ENCODE measurements at regions not wholly inside any gene's neighbourhood (a gene's known extent, or its start where the extent isn't known, plus 50 kb on each side); places are given as distances from the start of the nearest gene placed in this dataset.

- Histone ChIP-seq H3K4me1 (ENCODE audit: control insufficient read depth, insufficient read depth, low read length) (no peaks in the 10 kb centered on the region), H3K4me3 (ENCODE audit: low read depth, low read length) (no peak overlapping the region)
These were observed 123.4 kb upstream of the APC start for GRCh38 chr5:112614285-112614684.

GRCh38 chr5:112614986-112615385, 122.7 kb upstream of the APC start:
- Histone ChIP-seq H3K9ac (ENCODE audit: low read depth, low read length) (no peak overlapping the region), H3K27me3 (ENCODE audit: control insufficient read depth, insufficient read depth, low read length) (no peaks in the 10 kb centered on the region), H3K4me3 (ENCODE audit: low read depth, low read length) (no peak overlapping the region), H3K36me3 (ENCODE audit: control insufficient read depth, insufficient read depth, low read length) (no peaks in the 10 kb centered on the region), H3K4me1 (ENCODE audit: control insufficient read depth, insufficient read depth, low read length) (no peaks in the 10 kb centered on the region), H3K9me3 (ENCODE audit: control insufficient read depth, insufficient read depth, low read length) (no peaks in the 10 kb centered on the region)

More at GRCh38 chr5:112614285-112614684, 123.4 kb upstream of the APC start:
- no peak overlapping the region for H3K9ac ChIP-seq (ENCODE audit: low read depth, low read length)
- no peaks in the 10 kb centered on the region for H3K36me3 ChIP-seq (ENCODE audit: control insufficient read depth, insufficient read depth, low read length)
- no peaks in the 10 kb centered on the region for H3K9me3 ChIP-seq (ENCODE audit: control insufficient read depth, insufficient read depth, low read length)
- H3K27me3 ChIP-seq (ENCODE audit: control insufficient read depth, insufficient read depth, low read length): no peaks in the 10 kb centered on the region

GRCh38 chr5:112616812-112617547, 120.7 kb upstream of the APC start:
- Histone ChIP-seq H3K9ac (ENCODE audit: low read depth, low read length) (no peak overlapping the region), H3K27me3 (ENCODE audit: control insufficient read depth, insufficient read depth, low read length) (no peaks in the 10 kb centered on the region), H3K4me1 (ENCODE audit: control insufficient read depth, insufficient read depth, low read length) (no peaks in the 10 kb centered on the region), H3K36me3 (ENCODE audit: control insufficient read depth, insufficient read depth, low read length) (no peaks in the 10 kb centered on the region), H3K4me3 (ENCODE audit: low read depth, low read length) (no peak overlapping the region), H3K9me3 (ENCODE audit: control insufficient read depth, insufficient read depth, low read length) (no peaks in the 10 kb centered on the region)

GRCh38 chr5:112625246-112625645, 112.4 kb upstream of the APC start:
- H3K9ac ChIP-seq (ENCODE audit: low read depth, low read length): no peak overlapping the region
- H3K4me3 ChIP-seq (ENCODE audit: low read depth, low read length): no peak overlapping the region
- H3K27me3 ChIP-seq (ENCODE audit: control insufficient read depth, insufficient read depth, low read length): no peaks in the 10 kb centered on the region
- H3K36me3 ChIP-seq (ENCODE audit: control insufficient read depth, insufficient read depth, low read length): no peaks in the 10 kb centered on the region
- H3K9me3 ChIP-seq (ENCODE audit: control insufficient read depth, insufficient read depth, low read length): no peaks in the 10 kb centered on the region
- H3K4me1 ChIP-seq (ENCODE audit: control insufficient read depth, insufficient read depth, low read length): peaks cover 2% of the 10 kb centered on the region

GRCh38 chr5:112625689-112626438, 111.8 kb upstream of the APC start:
- H3K4me1 ChIP-seq (ENCODE audit: control insufficient read depth, insufficient read depth, low read length): peaks cover 2% of the 10 kb centered on the region
- H3K36me3 ChIP-seq (ENCODE audit: control insufficient read depth, insufficient read depth, low read length): no peaks in the 10 kb centered on the region
- no peak overlapping the region for H3K4me3 ChIP-seq (ENCODE audit: low read depth, low read length)
- H3K9ac ChIP-seq (ENCODE audit: low read depth, low read length): no peak overlapping the region
- no peaks in the 10 kb centered on the region for H3K27me3 ChIP-seq (ENCODE audit: control insufficient read depth, insufficient read depth, low read length)
- H3K9me3 ChIP-seq (ENCODE audit: control insufficient read depth, insufficient read depth, low read length): no peaks in the 10 kb centered on the region

- Histone ChIP-seq H3K4me3 (ENCODE audit: low read depth, low read length) (no peak overlapping the region), H3K36me3 (ENCODE audit: control insufficient read depth, insufficient read depth, low read length) (no peaks in the 10 kb centered on the region), H3K27me3 (ENCODE audit: control insufficient read depth, insufficient read depth, low read length) (no peaks in the 10 kb centered on the region), H3K9ac (ENCODE audit: low read depth, low read length) (no peak overlapping the region), H3K9me3 (ENCODE audit: control insufficient read depth, insufficient read depth, low read length) (no peaks in the 10 kb centered on the region), H3K4me1 (ENCODE audit: control insufficient read depth, insufficient read depth, low read length) (peaks cover 2% of the 10 kb centered on the region)
These were observed 111.0 kb upstream of the APC start for GRCh38 chr5:112626715-112627114.

- H3K9me3 ChIP-seq (ENCODE audit: control insufficient read depth, insufficient read depth, low read length): no peaks in the 10 kb centered on the region
- peaks cover 2% of the 10 kb centered on the region for H3K4me1 ChIP-seq (ENCODE audit: control insufficient read depth, insufficient read depth, low read length)
- H3K36me3 ChIP-seq (ENCODE audit: control insufficient read depth, insufficient read depth, low read length): no peaks in the 10 kb centered on the region
- no peaks in the 10 kb centered on the region for H3K27me3 ChIP-seq (ENCODE audit: control insufficient read depth, insufficient read depth, low read length)
- H3K9ac ChIP-seq (ENCODE audit: low read depth, low read length): no peak overlapping the region
- H3K4me3 ChIP-seq (ENCODE audit: low read depth, low read length): no peak overlapping the region
These were observed 109.3 kb upstream of the APC start for GRCh38 chr5:112628214-112628980.

- Histone ChIP-seq H3K4me1 (ENCODE audit: control insufficient read depth, insufficient read depth, low read length) (peaks cover 8% of the 10 kb centered on the region), H3K36me3 (ENCODE audit: control insufficient read depth, insufficient read depth, low read length) (no peaks in the 10 kb centered on the region), H3K9ac (ENCODE audit: low read depth, low read length) (no peak overlapping the region), H3K4me3 (ENCODE audit: low read depth, low read length) (no peak overlapping the region), H3K27me3 (ENCODE audit: control insufficient read depth, insufficient read depth, low read length) (no peaks in the 10 kb centered on the region), H3K9me3 (ENCODE audit: control insufficient read depth, insufficient read depth, low read length) (no peaks in the 10 kb centered on the region)
These were observed 107.3 kb upstream of the APC start for GRCh38 chr5:112630246-112631009.

- Histone ChIP-seq H3K9me3 (ENCODE audit: control insufficient read depth, insufficient read depth, low read length) (no peaks in the 10 kb centered on the region), H3K4me3 (ENCODE audit: low read depth, low read length) (no peak overlapping the region), H3K27me3 (ENCODE audit: control insufficient read depth, insufficient read depth, low read length) (no peaks in the 10 kb centered on the region), H3K4me1 (ENCODE audit: control insufficient read depth, insufficient read depth, low read length) (peaks cover 6% of the 10 kb centered on the region), H3K9ac (ENCODE audit: low read depth, low read length) (no peak overlapping the region), H3K36me3 (ENCODE audit: control insufficient read depth, insufficient read depth, low read length) (no peaks in the 10 kb centered on the region)
These were observed 103.5 kb upstream of the APC start for GRCh38 chr5:112634166-112634565.

- Histone ChIP-seq H3K36me3 (ENCODE audit: control insufficient read depth, insufficient read depth, low read length) (no peaks in the 10 kb centered on the region), H3K27me3 (ENCODE audit: control insufficient read depth, insufficient read depth, low read length) (no peaks in the 10 kb centered on the region), H3K9ac (ENCODE audit: low read depth, low read length) (no peak overlapping the region), H3K9me3 (ENCODE audit: control insufficient read depth, insufficient read depth, low read length) (no peaks in the 10 kb centered on the region), H3K4me3 (ENCODE audit: low read depth, low read length) (no peak overlapping the region), H3K4me1 (ENCODE audit: control insufficient read depth, insufficient read depth, low read length) (peaks cover 6% of the 10 kb centered on the region)
These were observed 102.9 kb upstream of the APC start for GRCh38 chr5:112634796-112635195.

- Histone ChIP-seq H3K36me3 (ENCODE audit: control insufficient read depth, insufficient read depth, low read length) (no peaks in the 10 kb centered on the region), H3K9me3 (ENCODE audit: control insufficient read depth, insufficient read depth, low read length) (no peaks in the 10 kb centered on the region), H3K4me3 (ENCODE audit: low read depth, low read length) (no peak overlapping the region), H3K27me3 (ENCODE audit: control insufficient read depth, insufficient read depth, low read length) (no peaks in the 10 kb centered on the region), H3K9ac (ENCODE audit: low read depth, low read length) (no peak overlapping the region), H3K4me1 (ENCODE audit: control insufficient read depth, insufficient read depth, low read length) (peaks cover 6% of the 10 kb centered on the region)
These were observed 102.4 kb upstream of the APC start for GRCh38 chr5:112635276-112635675.
